NCI-H345 treated with DMSO at 0.1 percent for 48 hours (cell line): ENCODE measurements at regions not wholly inside any gene's neighbourhood (a gene's known extent, or its start where the extent isn't known, plus 50 kb on each side); places are given as distances from the start of the nearest gene placed in this dataset.
"Not testable (repeated sequence)": the region's sequence is repeated elsewhere in the genome, so short reads cannot be mapped to it uniquely, and the experiment has no call there.

Source experiments
- DNase-seq: peaks from one replicate; lab custom pipeline; 2025; ENCODE audit not compliant: unreplicated experiment; lab: John Stamatoyannopoulos, UW

GRCh38 chr11:129637473-129637872 is 178.2 kb upstream of the TMEM45B start:
- no peak for DNase-seq

GRCh38 chr11:129637983-129638776 is 177.5 kb upstream of the TMEM45B start:
- no peak for DNase-seq

GRCh38 chr11:129639300-129639699 is 176.3 kb upstream of the TMEM45B start:
- no peak for DNase-seq

- DNase-seq: no peak
Measured at GRCh38 chr11:129640671-129641070, 175.0 kb upstream of the TMEM45B start.

GRCh38 chr11:129643031-129643721 is 172.5 kb upstream of the TMEM45B start:
- no peak for DNase-seq

- no peak for DNase-seq
Measured at GRCh38 chr11:129644326-129644725, 171.3 kb upstream of the TMEM45B start.

- DNase-seq: no peak
Measured at GRCh38 chr11:129645943-129646342, 169.7 kb upstream of the TMEM45B start.

- not testable (repeated sequence) for DNase-seq
Measured at GRCh38 chr11:129650044-129650443, 165.6 kb upstream of the TMEM45B start.

GRCh38 chr11:129652835-129653234 is 162.8 kb upstream of the TMEM45B start:
- DNase-seq: no peak

- DNase-seq: no peak
Measured at GRCh38 chr11:129655247-129655832, 160.3 kb upstream of the TMEM45B start.

GRCh38 chr11:129657866-129658525 is 157.7 kb upstream of the TMEM45B start:
- no peak for DNase-seq

GRCh38 chr11:129658526-129658867 is 157.2 kb upstream of the TMEM45B start:
- no peak for DNase-seq

GRCh38 chr11:129680907-129681306 is 134.7 kb upstream of the TMEM45B start:
- no peak for DNase-seq

- DNase-seq: no peak
Measured at GRCh38 chr11:129681344-129682114, 134.1 kb upstream of the TMEM45B start.

GRCh38 chr11:129686269-129686668 is 129.4 kb upstream of the TMEM45B start:
- no peak for DNase-seq

GRCh38 chr11:129691142-129691541 is 124.5 kb upstream of the TMEM45B start:
- no peak for DNase-seq

GRCh38 chr11:129694538-129694937 is 121.1 kb upstream of the TMEM45B start:
- no peak for DNase-seq

GRCh38 chr11:129694966-129695365 is 120.7 kb upstream of the TMEM45B start:
- DNase-seq: no peak

- peak; percentile 64 for DNase-seq
Measured at GRCh38 chr11:129695571-129696308, 119.9 kb upstream of the TMEM45B start.

- DNase-seq: no peak
Measured at GRCh38 chr11:129696309-129696989, 119.2 kb upstream of the TMEM45B start.
